OCI-LY1 (cell line): ENCODE measurements at regions not wholly inside any gene's neighbourhood (a gene's known extent, or its start where the extent isn't known, plus 50 kb on each side); places are given as distances from the start of the nearest gene placed in this dataset.

ENCODE experiments used
- H2AFZ ChIP-seq: fragments of 200-600 bp; sonication (generic), shearing (Covaris generic); 2 replicates; pipeline ENCODE4 v1.6.0; 2014; ENCODE audit warnings: antibody characterized with exemption, mild to moderate bottlenecking, low read length
- H3F3A ChIP-seq: fragments of 200-600 bp; sonication (generic), shearing (Covaris generic); 2 replicates; pipeline ENCODE4 v1.6.0; 2014; ENCODE audit warnings: mild to moderate bottlenecking, antibody characterized with exemption, low read length, moderate library complexity; ENCODE audit not compliant: insufficient read depth
- H3K27ac ChIP-seq: fragments of 200-600 bp; sonication (generic); 2 replicates; pipeline ENCODE4 v1.5.1; 2014; ENCODE audit warnings: low read length, mixed run types, mild to moderate bottlenecking, low read depth; ENCODE audit not compliant: poor library complexity, severe bottlenecking
- H3K27me3 ChIP-seq: fragments of 200-600 bp; sonication (generic); 2 replicates; pipeline ENCODE4 v1.6.0; 2014; ENCODE audit warnings: antibody characterized with exemption, mild to moderate bottlenecking, low read length, moderate library complexity; ENCODE audit not compliant: insufficient read depth
- H3K36me3 ChIP-seq: fragments of 200-600 bp; sonication (generic); 2 replicates; pipeline ENCODE4 v1.6.1; 2014; ENCODE audit warnings: mild to moderate bottlenecking, antibody characterized with exemption, low read length, moderate library complexity, mixed read lengths; ENCODE audit not compliant: insufficient read depth
- H3K4me1 ChIP-seq: fragments of 200-600 bp; sonication (generic); 2 replicates; pipeline ENCODE4 v1.5.1; 2014; ENCODE audit warnings: mild to moderate bottlenecking, low read length, moderate library complexity; ENCODE audit not compliant: insufficient read depth, severe bottlenecking
- H3K4me2 ChIP-seq: fragments of 200-600 bp; sonication (generic), shearing (Covaris generic); 2 replicates; pipeline ENCODE4 v1.6.1; 2014; ENCODE audit warnings: low read length
- H3K4me3 ChIP-seq: fragments of 200-600 bp; sonication (generic); 2 replicates; pipeline ENCODE4 v1.5.1; 2014; ENCODE audit warnings: low read length, low read depth, mild to moderate bottlenecking, mixed read lengths; ENCODE audit not compliant: poor library complexity, severe bottlenecking
- H3K79me2 ChIP-seq: fragments of 200-600 bp; shearing (Covaris generic); 2 replicates; pipeline ENCODE4 v1.6.1; 2016; ENCODE audit warnings: mixed run types, low read length, mixed read lengths; ENCODE audit not compliant: insufficient read depth
- H3K9ac ChIP-seq: fragments of 200-600 bp; sonication (generic), shearing (Covaris generic); 2 replicates; pipeline ENCODE4 v1.6.1; 2014; ENCODE audit warnings: mild to moderate bottlenecking, low read length, mixed read lengths
- H3K9me2 ChIP-seq: fragments of 200-600 bp; sonication (generic), shearing (Covaris generic); 2 replicates; pipeline ENCODE4 v1.6.1; 2014; ENCODE audit warnings: low read depth, mild to moderate bottlenecking, low read length, mixed read lengths
- H3K9me3 ChIP-seq: fragments of 200-600 bp; shearing (Covaris generic); 2 replicates; pipeline ENCODE4 v1.6.1; 2014; ENCODE audit warnings: low read length, mixed read lengths
- H4K20me1 ChIP-seq: fragments of 200-600 bp; sonication (generic), shearing (Covaris generic); 2 replicates; pipeline ENCODE4 v1.6.0; 2016; ENCODE audit warnings: mild to moderate bottlenecking, low read length; ENCODE audit not compliant: insufficient read depth
- CTCF ChIP-seq: fragments of 200-600 bp; sonication (generic), shearing (Covaris generic); IDR thresholded peaks from 2 replicates; pipeline ENCODE4 v1.5.1; 2017; ENCODE audit warnings: mild to moderate bottlenecking, antibody characterized with exemption, low read length, moderate library complexity, mixed read lengths
- EZH2 ChIP-seq: fragments of 200-600 bp; sonication (generic), shearing (Covaris generic); IDR thresholded peaks from 2 replicates; pipeline ENCODE4 v1.8.0; 2017; ENCODE audit warnings: borderline replicate concordance, mixed run types, mild to moderate bottlenecking, antibody characterized with exemption, low read length, moderate library complexity, mixed read lengths

DNA sequence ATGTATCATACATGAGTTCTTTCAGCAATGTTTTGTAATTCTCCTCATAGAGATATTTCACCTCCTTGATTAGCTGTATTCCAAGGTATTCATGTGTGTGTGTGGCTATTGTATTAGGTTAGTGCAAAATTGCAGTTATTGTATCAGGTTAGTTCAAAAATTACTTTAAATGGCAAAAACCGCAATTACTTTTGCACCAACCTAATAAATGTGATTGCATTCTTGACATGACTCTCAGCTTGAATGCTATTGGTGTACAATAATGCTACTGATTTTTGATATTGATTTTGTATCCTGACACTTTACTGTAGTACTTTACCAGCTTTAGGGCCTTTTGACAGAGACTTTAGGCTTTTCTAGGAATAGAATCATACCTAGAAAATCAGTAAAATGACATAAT lies 297.4 kb downstream of the ZWINT start:
- Histone ChIP-seq H3K27ac (no peak overlapping the region), H3K4me1 (no peaks in the 10 kb centered on the region), H3K27me3 (no peaks in the 10 kb centered on the region), H2AFZ (no peak overlapping the region), H3K36me3 (no peaks in the 10 kb centered on the region), H3K9me2 (no peaks in the 10 kb centered on the region), H3K4me2 (no peak overlapping the region), H3K9me3 (no peaks in the 10 kb centered on the region), H3K9ac (no peak overlapping the region), H3F3A (no peaks in the 10 kb centered on the region), H4K20me1 (no peaks in the 10 kb centered on the region), H3K4me3 (no peak overlapping the region), H3K79me2 (no peaks in the 10 kb centered on the region)
- TF ChIP-seq CTCF (no peak), EZH2 (no peak)

GRCh38 chr10:56057860-56058259 lies 303.2 kb downstream of the ZWINT start:
- TF ChIP-seq CTCF, result no peak
- no peak for TF ChIP-seq EZH2
- no peak overlapping the region for H3K4me3 ChIP-seq
- no peaks in the 10 kb centered on the region for H3K27me3 ChIP-seq

DNA sequence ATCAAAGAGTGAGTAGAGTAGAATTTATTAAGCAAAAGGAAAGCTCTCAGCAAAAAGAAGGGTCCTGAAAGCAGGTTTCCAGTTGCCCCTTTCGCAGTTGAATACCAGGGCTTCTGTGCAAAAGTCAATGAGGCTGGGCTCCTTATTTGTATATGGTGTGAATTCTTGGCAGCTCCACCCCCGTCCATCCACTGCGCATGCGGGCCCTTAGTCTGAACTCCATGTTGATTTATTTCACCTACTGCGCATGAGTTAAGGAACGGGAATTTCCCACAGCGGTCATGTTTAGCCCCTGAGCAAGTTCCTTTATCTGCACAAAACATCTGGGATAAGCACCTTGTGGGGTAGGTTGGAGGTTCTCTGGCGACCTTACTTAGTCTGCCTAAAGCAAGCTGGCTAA lies 325.6 kb downstream of the ZWINT start:
- Histone ChIP-seq H4K20me1 (no peaks in the 10 kb centered on the region), H3K9ac (no peak overlapping the region), H3K4me2 (no peak overlapping the region), H2AFZ (no peak overlapping the region), H3K27ac (no peak overlapping the region), H3K9me3 (no peaks in the 10 kb centered on the region), H3K79me2 (no peaks in the 10 kb centered on the region), H3K4me3 (no peak overlapping the region), H3K36me3 (no peaks in the 10 kb centered on the region), H3K27me3 (no peaks in the 10 kb centered on the region), H3F3A (no peaks in the 10 kb centered on the region), H3K9me2 (no peaks in the 10 kb centered on the region), H3K4me1 (no peaks in the 10 kb centered on the region)
- TF ChIP-seq EZH2 (no peak), CTCF (no peak)

More at GRCh38 chr10:56057860-56058259, 303.2 kb downstream of the ZWINT start:
- Histone ChIP-seq H3K79me2 (no peaks in the 10 kb centered on the region), H3K9me2 (no peaks in the 10 kb centered on the region), H3K27ac (no peak overlapping the region), H3K36me3 (no peaks in the 10 kb centered on the region), H3K9ac (no peak overlapping the region), H3F3A (no peaks in the 10 kb centered on the region), H3K4me1 (no peaks in the 10 kb centered on the region), H3K4me2 (no peak overlapping the region), H4K20me1 (no peaks in the 10 kb centered on the region), H2AFZ (no peak overlapping the region), H3K9me3 (no peaks in the 10 kb centered on the region)
